NK-92 treated with Interleukin-12 subunit alpha and Interleukin-12 subunit beta, amount 100 ng/mL, for 24 hours (cell line): ENCODE measurements at regions not wholly inside any gene's neighbourhood (a gene's known extent, or its start where the extent isn't known, plus 50 kb on each side); places are given as distances from the start of the nearest gene placed in this dataset.
"Not testable (repeated sequence)": the region's sequence is repeated elsewhere in the genome, so short reads cannot be mapped to it uniquely, and the experiment has no call there.

Source experiments
- DNase-seq: peaks from one replicate; lab custom pipeline; 2025; lab: John Stamatoyannopoulos, UW

DNA sequence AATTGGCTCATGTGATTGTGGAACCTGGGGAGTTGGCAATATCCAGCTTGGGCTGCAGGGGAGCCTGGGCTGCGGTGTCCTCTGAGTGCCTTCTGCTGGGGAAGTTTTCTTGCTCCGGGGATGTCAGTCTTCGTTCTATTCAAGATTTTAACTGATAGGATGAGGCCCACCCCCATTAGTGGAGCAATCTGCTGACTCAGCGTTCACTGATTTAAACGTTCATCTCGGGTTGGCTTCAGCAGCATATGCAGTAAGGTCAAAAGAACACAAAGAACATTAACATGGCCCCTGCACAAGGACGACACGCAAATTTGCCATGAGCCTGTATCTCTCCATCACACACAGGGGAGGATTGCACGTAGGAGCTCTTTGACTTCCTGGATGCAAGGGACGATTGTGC lies 360.6 kb upstream of the ADARB2 start:
- DNase-seq: no peak

DNA sequence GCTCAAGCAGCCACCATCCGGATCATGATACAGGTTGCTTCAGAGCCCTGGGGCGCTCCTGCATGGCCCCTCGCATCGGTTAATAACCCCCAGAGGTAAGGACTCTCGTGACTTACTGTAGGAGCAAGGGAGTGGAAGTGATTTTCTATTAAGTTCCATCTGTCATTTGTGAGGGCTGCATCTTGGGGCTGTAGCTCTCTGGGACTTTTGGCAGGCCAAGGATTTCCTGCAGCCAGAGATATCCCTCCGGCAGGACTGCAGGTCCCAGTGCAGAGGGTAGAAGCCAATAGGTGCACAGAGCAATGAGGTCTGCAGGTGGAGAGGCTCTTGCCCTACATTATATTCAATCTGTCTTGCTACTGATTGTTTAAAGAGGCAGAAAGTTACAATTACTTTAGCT lies 356.8 kb upstream of the ADARB2 start:
- no peak for DNase-seq

DNA sequence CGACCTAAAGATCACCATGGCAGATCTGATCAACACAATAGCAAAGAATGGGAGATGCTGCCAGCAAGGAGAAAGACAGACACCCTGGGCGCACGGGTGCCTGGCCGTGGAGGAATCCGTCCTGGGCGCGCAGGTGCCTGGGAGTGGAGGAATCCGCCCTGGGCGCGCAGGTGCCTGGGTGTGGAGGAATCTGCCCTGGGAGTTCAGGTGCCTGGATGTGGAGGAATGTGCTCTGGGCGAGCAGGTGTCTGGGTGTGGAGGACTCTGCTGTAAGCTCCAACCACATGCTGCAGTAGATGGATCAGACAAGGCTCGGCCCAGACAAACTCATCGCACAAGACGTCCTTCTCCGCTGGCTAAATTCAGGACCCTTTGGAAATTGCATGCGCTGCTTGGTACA lies 346.3 kb upstream of the ADARB2 start:
- no peak for DNase-seq

GRCh38 chr10:2081501-2081900 lies 344.2 kb upstream of the ADARB2 start:
- no peak for DNase-seq

- DNase-seq: no peak
These were observed 342.3 kb upstream of the ADARB2 start for GRCh38 chr10:2079603-2080078.

DNA sequence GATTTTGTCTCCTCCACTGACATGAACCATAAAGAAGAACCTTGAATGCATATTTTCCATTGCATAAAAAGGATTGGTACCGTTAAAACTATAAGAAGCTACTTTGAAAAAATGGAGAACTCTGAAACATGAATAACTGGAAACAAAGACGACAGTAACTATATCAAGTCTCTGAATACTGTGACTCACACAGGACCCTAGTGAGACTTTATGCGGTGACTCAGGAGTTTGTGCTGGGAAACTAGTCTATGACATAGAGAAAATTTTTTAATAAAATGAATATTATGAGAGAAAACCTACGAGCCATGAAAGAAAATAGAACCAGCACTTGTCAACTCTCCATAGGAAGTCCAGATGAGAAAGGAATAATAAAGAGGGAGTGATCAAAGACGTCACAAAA lies 339.9 kb upstream of the ADARB2 start:
- DNase-seq: no peak

- DNase-seq: no peak
These were observed 339.2 kb upstream of the ADARB2 start for GRCh38 chr10:2076528-2076927.

DNA sequence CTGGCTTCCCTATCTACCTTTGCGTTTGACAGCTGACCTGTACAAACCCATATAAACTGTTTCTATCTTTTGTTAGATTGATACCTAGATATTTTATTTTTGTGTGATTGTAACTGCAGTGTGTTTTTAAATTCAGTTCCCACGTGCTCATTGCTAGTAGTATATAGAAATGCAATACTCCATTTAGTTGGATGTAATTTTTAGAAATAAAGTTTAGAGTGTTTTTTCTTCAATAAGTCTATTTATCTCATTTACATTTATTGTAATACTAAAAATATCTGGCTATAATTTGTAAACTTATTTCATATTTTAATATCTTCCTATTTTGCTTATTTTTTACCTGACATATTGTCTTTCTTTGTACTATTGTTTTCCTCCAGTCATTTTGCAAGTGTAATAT lies 329.7 kb upstream of the ADARB2 start:
- DNase-seq: no peak

DNA sequence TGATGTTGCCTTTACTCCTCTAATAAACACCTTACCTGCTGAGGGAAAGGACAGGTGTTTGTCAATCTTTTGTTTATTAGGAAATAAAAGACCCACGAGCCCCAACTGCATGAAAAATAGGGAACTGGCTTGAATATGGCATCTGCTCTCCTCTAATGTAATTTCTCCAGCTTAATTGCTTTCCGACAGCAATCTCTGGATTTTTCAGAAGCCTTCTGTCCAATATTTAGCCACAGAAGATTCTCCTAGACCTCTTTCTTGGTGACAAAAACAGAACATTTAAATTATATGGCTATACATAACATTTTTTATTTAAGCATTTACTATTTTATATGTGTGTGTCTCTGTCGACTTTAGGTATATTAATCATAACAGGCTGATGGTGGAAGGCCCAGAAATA lies 317.4 kb upstream of the ADARB2 start:
- no peak for DNase-seq

- DNase-seq: no peak
These were observed 316.5 kb upstream of the ADARB2 start for GRCh38 chr10:2053805-2054204.

GRCh38 chr10:2051108-2051507 lies 313.8 kb upstream of the ADARB2 start:
- DNase-seq: no peak

DNA sequence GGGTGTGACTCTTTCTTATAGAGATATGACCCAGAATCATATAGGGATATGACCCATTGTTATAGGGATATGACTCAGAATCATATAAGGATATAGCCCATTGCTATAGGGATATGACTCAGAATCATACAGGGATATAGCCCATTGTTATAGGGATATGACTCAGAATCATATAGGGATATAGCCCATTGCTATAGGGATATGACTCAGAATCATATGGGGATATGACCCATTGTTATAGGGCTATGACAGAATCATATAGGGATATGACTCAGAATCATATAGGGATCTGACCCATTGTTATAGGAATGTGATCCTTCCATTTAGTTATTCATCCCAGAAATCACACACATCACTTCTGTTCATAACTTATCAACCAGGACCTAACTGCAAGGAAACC lies 312.2 kb upstream of the ADARB2 start:
- no peak for DNase-seq

GRCh38 chr10:2048337-2048973 lies 311.1 kb upstream of the ADARB2 start:
- no peak for DNase-seq

DNA sequence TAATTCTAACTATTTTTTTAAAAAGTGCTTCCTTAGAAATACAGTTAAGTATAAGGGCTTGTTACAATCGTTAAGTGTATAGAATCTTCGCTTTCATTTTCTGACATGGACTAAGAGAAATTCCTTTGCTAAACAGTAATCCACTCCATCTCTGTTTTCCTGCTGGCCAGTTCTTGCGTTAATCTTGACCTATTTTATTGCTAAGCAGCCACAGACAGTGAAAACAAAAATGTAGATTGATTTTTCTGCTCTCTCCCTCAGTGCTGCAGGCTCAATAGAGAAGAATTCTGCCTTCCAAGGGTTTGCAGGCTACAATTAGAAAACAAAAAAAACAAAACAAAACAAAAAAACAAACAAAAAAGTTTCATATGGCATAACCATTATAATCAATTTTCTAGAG lies 310.4 kb upstream of the ADARB2 start:
- DNase-seq: no peak

DNA sequence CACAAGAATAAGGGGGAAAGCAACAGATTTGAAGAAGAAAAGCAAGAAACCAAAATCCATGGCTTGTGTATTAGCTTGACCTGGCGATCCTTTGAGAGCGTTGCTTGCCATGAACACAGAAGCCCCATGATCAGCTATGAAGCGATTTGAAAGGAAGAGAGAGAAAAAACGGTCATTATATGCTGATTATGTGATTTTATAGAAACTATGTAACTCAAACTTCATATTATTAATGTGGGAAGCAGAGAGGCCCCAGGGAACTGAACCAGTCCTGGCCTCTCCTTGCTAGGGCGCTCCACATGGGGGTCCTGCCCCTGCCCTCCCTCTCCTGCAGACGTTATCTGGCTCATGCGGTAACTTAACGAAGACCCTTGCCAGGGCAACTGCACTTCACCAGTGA lies 306.1 kb upstream of the ADARB2 start:
- no peak for DNase-seq

DNA sequence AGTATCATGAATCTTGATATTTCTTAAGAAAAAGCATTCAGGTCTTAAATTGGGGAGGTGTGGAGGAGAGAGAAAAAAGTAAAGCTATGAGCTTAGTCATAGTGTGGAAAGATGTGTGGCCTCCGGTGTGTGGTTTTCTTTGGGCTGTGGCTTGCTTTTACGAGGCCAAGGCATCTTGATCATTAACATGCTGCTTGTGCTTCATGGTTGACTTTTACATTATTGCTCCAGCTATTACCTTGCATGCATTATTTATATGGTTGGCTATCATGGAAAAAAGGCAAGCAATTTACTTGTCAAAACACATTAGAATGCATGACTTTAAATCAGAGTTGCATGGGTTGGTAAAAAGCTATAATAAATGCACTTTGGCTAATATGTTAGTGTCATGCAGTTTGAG lies 300.7 kb upstream of the ADARB2 start:
- DNase-seq: no peak

DNA sequence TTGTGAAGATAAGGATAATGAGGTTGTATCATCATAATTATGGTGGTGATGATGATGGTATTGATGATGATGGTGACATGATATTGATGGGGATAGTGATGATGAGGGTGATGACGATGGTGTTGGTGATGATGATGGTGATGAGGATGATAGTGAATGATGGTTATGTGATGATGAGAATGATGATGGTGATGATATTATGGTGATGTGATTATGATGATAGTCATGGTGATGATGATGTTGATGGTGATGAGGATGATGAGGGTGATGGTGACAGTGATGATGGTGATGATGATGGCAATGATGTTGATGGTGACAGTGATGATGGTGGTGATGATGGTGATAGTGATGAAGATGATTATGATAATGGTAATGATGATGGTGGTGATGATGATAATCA lies 299.9 kb upstream of the ADARB2 start:
- DNase-seq: no peak

- no peak for DNase-seq
These were observed 298.9 kb upstream of the ADARB2 start for GRCh38 chr10:2036209-2036608.

GRCh38 chr10:2030046-2030445 lies 292.7 kb upstream of the ADARB2 start:
- DNase-seq: no peak

DNA sequence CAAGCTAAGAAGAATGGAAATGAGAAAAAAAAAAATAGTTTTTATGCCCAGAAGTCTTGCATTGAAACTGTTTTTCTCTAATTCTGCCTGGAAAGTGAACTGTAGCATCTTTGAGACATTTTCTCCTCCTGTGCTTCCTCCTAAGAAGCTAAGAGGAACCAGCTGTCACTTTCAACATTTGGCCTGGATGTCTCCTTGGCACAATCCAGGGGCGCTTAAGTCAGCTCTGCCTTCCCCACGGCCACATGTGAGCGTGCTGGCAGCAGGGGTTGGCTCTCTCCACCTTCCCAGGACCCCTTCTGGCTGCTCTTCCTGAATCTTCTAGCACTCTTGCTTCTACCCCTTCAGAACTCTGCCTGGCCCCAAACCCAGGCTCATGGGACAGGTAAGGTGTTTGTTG lies 289.6 kb upstream of the ADARB2 start:
- no peak for DNase-seq

GRCh38 chr10:2024750-2025149 lies 287.4 kb upstream of the ADARB2 start:
- not testable (repeated sequence) for DNase-seq

DNA sequence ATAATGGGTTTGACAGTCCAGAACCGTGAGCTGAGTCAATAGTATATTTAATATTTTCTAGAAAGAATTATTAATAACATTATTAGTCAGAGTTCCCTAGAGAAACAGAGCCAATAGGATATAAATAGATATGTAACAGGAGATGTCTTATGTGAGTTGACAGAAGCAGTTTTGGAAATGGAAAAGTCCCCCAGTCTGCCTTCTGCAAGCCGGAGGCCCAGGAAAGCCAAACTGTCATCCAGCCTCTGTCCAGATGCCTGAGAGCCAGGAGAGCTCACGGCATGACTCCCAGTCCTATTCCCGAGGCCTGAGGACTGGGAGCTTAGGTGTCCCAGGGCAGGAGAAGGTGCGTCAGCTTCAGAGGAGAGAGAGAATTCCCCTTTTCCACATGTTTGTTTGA lies 286.4 kb upstream of the ADARB2 start:
- DNase-seq: no peak

GRCh38 chr10:2022401-2022800 lies 285.1 kb upstream of the ADARB2 start:
- no peak for DNase-seq

DNA sequence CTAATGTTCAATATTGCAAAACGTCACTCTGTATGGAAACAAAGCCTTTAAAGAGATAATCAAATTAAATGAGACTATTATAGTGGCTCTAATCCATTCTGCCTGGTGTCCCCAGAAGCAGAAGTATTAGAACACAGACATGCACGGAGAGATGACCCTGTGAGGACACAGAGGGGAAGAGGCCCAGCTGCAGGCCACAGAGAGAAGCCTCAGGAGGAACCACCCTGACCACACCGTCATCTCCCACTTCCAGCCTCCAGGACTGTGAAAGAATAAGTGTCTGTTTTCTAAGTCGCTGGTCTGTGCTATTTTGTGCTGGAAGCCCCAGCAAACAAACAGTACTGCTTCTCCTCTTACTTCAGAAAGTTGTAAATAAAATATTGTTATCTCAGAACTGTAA lies 283.5 kb upstream of the ADARB2 start:
- DNase-seq: no peak

DNA sequence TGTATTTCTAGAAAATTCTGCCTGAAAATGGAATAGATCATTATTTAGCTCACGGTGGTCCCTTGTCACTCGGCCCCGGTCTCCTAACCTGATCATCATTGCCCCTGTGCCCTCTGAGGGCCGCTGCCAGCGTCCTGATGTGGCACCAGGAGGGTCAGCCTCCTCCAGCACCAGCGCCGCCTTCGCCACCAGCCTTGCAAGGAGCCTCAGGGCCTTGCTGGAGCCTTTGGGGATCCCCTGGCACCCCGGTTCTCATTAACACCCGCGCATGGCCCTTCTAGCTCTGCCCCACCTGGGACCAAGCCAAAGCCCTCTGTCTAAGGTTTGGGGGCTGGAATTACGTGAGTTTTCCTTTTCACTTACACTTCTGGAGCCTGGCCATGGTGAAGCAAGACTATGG lies 282.5 kb upstream of the ADARB2 start:
- no peak for DNase-seq
